ENCODE measurements at regions not wholly inside any gene's neighbourhood (a gene's known extent, or its start where the extent isn't known, plus 50 kb on each side); places are given as distances from the start of the nearest gene placed in this dataset.

DNA sequence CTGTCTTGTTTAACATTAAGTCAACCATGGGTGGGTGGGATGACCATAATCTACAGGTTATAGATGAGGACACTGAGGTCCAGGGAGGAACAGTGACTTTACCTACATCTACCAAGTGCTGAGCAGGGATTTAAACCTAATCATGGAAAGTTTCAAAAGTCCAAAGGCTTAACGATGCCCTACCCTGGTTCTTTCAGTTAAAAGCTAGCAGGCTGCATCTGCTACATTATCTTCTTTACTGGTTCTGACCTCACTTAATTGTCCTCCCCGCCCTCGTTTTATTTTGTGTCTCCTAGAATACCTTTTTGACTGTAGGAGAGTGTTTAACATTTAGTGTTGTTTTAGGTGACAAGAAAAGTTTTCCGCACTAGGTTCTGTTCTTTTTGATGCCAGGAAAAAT is 735.2 kb downstream of the TLR4 start:
- Histone ChIP-seq H3K27ac (ENCODE audit: low read length) (no peak overlapping the region), H3K27me3 (ENCODE audit: control insufficient read depth, insufficient read depth, low read length) (no peaks in the 10 kb centered on the region), H3K36me3 (ENCODE audit: control insufficient read depth, insufficient read depth, low read length) (no peaks in the 10 kb centered on the region), H3K4me3 (ENCODE audit: low read length) (no peak overlapping the region), H3K9me3 (ENCODE audit: control insufficient read depth, insufficient read depth, low read length) (no peaks in the 10 kb centered on the region), H3K4me1 (ENCODE audit: control insufficient read depth, insufficient read depth, low read length) (no peaks in the 10 kb centered on the region)
- Mint-ChIP-seq H3K27me3 (ENCODE audit: low read depth in 2 of 2) (no peaks in the 10 kb centered on the region), H3K4me3 (no peak overlapping the region), H3K9me3 (no peaks in the 10 kb centered on the region), H3K4me1 (no peaks in the 10 kb centered on the region), H3K27ac (no peak overlapping the region), H3K36me3 (no peaks in the 10 kb centered on the region)
- ATAC-seq (no peak), DNase-seq (no peak)
- intact Hi-C loops (cut with micrococcal nuclease), result no loop called here
- TF ChIP-seq, protein P1, sequence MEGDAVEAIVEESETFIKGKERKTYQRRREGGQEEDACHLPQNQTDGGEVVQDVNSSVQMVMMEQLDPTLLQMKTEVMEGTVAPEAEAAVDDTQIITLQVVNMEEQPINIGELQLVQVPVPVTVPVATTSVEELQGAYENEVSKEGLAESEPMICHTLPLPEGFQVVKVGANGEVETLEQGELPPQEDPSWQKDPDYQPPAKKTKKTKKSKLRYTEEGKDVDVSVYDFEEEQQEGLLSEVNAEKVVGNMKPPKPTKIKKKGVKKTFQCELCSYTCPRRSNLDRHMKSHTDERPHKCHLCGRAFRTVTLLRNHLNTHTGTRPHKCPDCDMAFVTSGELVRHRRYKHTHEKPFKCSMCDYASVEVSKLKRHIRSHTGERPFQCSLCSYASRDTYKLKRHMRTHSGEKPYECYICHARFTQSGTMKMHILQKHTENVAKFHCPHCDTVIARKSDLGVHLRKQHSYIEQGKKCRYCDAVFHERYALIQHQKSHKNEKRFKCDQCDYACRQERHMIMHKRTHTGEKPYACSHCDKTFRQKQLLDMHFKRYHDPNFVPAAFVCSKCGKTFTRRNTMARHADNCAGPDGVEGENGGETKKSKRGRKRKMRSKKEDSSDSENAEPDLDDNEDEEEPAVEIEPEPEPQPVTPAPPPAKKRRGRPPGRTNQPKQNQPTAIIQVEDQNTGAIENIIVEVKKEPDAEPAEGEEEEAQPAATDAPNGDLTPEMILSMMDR (IDR thresholded peaks at IDR 0.05), result no peak
- WGBS (ENCODE audit: insufficient coverage), result 82% methylated on average over 3 of the region's 4 CpGs

DNA sequence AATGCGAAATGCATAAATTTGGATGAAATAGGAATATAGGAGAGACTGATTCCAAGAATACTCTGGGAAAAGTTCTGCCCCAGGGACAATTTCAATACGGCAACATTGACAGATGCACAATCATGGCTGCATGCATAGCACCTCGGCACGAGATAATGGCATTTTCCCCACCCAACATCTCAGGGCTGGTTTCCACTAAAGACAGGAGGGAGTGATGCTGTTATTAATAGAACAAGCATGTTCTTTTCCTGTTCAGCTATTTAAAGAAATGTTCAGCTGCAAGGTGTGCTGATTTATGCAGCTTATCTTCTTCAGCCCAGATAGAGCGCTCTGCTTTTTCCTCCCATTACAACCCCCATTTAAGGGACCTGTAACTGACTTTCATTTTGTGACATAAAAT is 740.2 kb downstream of the TLR4 start:
- Mint-ChIP-seq H3K27me3 (ENCODE audit: low read depth in 2 of 2) (no peaks in the 10 kb centered on the region), H3K36me3 (no peaks in the 10 kb centered on the region), H3K4me3 (no peak overlapping the region), H3K27ac (no peak overlapping the region), H3K9me3 (peaks cover 0 to 6% of the 10 kb centered on the region in 2 donors), H3K4me1 (no peaks in the 10 kb centered on the region)
- Histone ChIP-seq H3K27ac (ENCODE audit: low read length) (no peak overlapping the region), H3K27me3 (ENCODE audit: control insufficient read depth, insufficient read depth, low read length) (no peaks in the 10 kb centered on the region), H3K4me3 (ENCODE audit: low read length) (no peak overlapping the region), H3K36me3 (ENCODE audit: control insufficient read depth, insufficient read depth, low read length) (no peaks in the 10 kb centered on the region), H3K9me3 (ENCODE audit: control insufficient read depth, insufficient read depth, low read length) (no peaks in the 10 kb centered on the region), H3K4me1 (ENCODE audit: control insufficient read depth, insufficient read depth, low read length) (no peaks in the 10 kb centered on the region)
- no peak for DNase-seq
- ATAC-seq, result no peak
- TF ChIP-seq, protein P1 (IDR thresholded peaks at IDR 0.05), result no peak
- 87% methylated on average over 2 of the region's 5 CpGs for WGBS (ENCODE audit: insufficient coverage)
- intact Hi-C loops (cut with micrococcal nuclease), result no loop called here

DNA sequence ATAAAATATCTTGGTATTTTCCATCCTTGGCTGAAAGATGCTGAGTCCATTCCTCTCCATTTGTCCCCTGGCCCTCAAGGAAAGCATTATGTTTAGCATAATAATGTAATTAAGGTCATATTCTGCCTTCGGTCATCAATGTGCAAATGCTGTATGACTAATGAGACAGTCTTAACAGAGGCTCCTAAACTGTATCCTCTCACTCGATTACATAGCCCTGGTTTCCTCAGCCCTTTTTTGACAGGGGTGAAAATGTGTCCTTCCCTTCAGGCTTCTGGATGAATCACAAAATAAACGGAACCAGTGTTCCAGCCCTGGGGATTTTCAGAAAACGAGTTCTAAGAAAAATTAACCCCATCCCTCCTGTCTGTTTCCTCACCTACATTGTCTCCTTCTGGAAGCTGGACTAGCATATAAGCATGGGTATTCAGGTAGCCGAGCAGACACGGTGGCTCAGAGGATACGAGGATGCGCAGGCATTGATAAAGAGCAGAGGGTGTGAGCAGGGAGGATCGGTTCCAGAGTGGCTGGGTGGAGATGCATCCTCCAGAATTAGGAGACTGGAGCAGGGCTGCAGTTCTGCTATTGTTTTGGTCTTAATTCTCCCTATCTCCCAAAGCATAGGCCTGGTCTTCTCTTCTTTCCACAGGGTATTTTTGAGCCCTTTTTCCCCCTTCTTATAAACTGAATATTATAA is 742.9 kb downstream of the TLR4 start:
- H3K27me3 Mint-ChIP-seq (ENCODE audit: low read depth in 2 of 2), result no peaks in the 10 kb centered on the region
- Histone ChIP-seq H3K4me1 (ENCODE audit: control insufficient read depth, insufficient read depth, low read length) (no peaks in the 10 kb centered on the region), H3K27ac (ENCODE audit: low read length) (no peak overlapping the region), H3K36me3 (ENCODE audit: control insufficient read depth, insufficient read depth, low read length) (no peaks in the 10 kb centered on the region), H3K27me3 (ENCODE audit: control insufficient read depth, insufficient read depth, low read length) (no peaks in the 10 kb centered on the region), H3K4me3 (ENCODE audit: low read length) (no peak overlapping the region), H3K9me3 (ENCODE audit: control insufficient read depth, insufficient read depth, low read length) (no peaks in the 10 kb centered on the region)
- H3K9me3 Mint-ChIP-seq, result peaks cover 0 to 9% of the 10 kb centered on the region in 2 donors
- no peak for DNase-seq
- H3K4me3 Mint-ChIP-seq, result no peak overlapping the region
- H3K36me3 Mint-ChIP-seq, result no peaks in the 10 kb centered on the region
- H3K4me1 Mint-ChIP-seq, result no peaks in the 10 kb centered on the region
- TF ChIP-seq, protein P1 (IDR thresholded peaks at IDR 0.05), result no peak
- WGBS (ENCODE audit: insufficient coverage), result 71% methylated on average over 9 of the region's 9 CpGs
- intact Hi-C loops (cut with micrococcal nuclease), result no loop called here
- ATAC-seq, result no peak
- no peak overlapping the region for H3K27ac Mint-ChIP-seq

DNA sequence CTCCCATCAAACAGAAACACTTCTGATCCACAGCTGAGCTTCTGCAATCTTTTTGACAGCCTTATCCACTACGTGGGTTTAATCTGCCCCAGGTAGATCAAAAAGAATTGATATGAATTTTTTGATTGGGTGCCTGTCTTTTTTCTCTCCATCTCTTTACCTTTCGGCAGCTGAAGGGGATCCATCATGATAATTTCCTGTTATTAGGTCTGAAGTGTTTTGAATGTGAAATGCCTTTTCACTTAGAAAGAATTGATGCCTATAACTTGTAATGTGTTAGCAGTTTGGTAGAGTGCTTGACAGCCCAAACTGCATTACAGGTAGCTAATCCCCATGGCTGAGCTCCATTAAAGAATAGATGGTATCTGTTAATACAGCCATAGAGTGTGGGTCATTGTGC is 745.4 kb downstream of the TLR4 start:
- H3K27ac ChIP-seq (ENCODE audit: low read length), result no peak overlapping the region
- intact Hi-C loops (cut with micrococcal nuclease), result no loop called here
- no peak overlapping the region for H3K4me3 ChIP-seq (ENCODE audit: low read length)
- no peak overlapping the region for H3K4me3 Mint-ChIP-seq
- ATAC-seq, result no peak
- no peaks in the 10 kb centered on the region for H3K27me3 Mint-ChIP-seq (ENCODE audit: low read depth in 2 of 2)
- H3K9me3 Mint-ChIP-seq, result peaks cover 0 to 9% of the 10 kb centered on the region in 2 donors
- WGBS (ENCODE audit: insufficient coverage), result 40% methylated on average over 1 of the region's 2 CpGs
- no peaks in the 10 kb centered on the region for H3K36me3 ChIP-seq (ENCODE audit: control insufficient read depth, insufficient read depth, low read length)
- H3K4me1 ChIP-seq (ENCODE audit: control insufficient read depth, insufficient read depth, low read length), result no peaks in the 10 kb centered on the region
- no peak overlapping the region for H3K27ac Mint-ChIP-seq
- TF ChIP-seq, protein P1 (IDR thresholded peaks at IDR 0.05), result no peak
- H3K27me3 ChIP-seq (ENCODE audit: control insufficient read depth, insufficient read depth, low read length), result no peaks in the 10 kb centered on the region
- no peaks in the 10 kb centered on the region for H3K4me1 Mint-ChIP-seq
- no peaks in the 10 kb centered on the region for H3K36me3 Mint-ChIP-seq
- no peaks in the 10 kb centered on the region for H3K9me3 ChIP-seq (ENCODE audit: control insufficient read depth, insufficient read depth, low read length)
- DNase-seq, result no peak

Data from natural killer cell (primary cell).